ENCODE measurements at regions not wholly inside any gene's neighbourhood (a gene's known extent, or its start where the extent isn't known, plus 50 kb on each side); places are given as distances from the start of the nearest gene placed in this dataset.

DNA sequence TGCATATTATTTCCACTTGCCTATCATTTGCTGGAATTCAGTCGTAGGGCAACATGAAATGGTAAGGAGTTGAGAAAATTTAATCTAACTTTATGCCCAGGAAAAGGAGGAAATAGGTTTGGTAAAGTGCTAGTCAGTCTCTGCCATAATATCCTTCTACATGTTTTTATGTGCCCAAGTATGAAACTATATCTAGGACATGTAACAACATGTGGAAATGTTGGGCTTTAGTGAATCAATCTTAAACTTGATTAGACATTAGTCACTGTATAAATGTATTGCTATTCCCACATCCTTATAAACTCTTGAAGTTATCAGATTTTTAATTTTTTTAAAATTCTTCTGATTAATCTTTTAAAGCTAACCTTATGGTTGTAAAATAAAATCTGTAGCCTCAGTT lies 204.7 kb upstream of the ZRANB2 start:
- POLR2A ChIA-PET: no interaction called here
- H3K4me3 ChIP-seq (ENCODE audit: low read length): no peak overlapping the region
- H3K9me3 Mint-ChIP-seq: peaks cover 10 to 32% (median 23%) of the 10 kb centered on the region in 5 donors
- no peak overlapping the region for H3K27ac Mint-ChIP-seq
- H3K27ac ChIP-seq (ENCODE audit: low read depth, low read length): no peak overlapping the region
- no peaks in the 10 kb centered on the region for H3K4me1 ChIP-seq (ENCODE audit: insufficient read depth, low read length)
- H3K36me3 ChIP-seq (ENCODE audit: insufficient read depth, low read length): no peaks in the 10 kb centered on the region
- H3K4me3 Mint-ChIP-seq: no peak overlapping the region
- H3K36me3 Mint-ChIP-seq: no peaks in the 10 kb centered on the region
- H3K27me3 ChIP-seq (ENCODE audit: insufficient read depth, low read length, poor library complexity, severe bottlenecking): no peaks in the 10 kb centered on the region
- no peaks in the 10 kb centered on the region for H3K4me1 Mint-ChIP-seq
- H3K9me3 ChIP-seq (ENCODE audit: low read length): no peaks in the 10 kb centered on the region
- H3K27me3 Mint-ChIP-seq: peaks cover 0 to 1% of the 10 kb centered on the region in 2 donors
- no peak for DNase-seq
- CTCF ChIA-PET: no interaction called here

DNA sequence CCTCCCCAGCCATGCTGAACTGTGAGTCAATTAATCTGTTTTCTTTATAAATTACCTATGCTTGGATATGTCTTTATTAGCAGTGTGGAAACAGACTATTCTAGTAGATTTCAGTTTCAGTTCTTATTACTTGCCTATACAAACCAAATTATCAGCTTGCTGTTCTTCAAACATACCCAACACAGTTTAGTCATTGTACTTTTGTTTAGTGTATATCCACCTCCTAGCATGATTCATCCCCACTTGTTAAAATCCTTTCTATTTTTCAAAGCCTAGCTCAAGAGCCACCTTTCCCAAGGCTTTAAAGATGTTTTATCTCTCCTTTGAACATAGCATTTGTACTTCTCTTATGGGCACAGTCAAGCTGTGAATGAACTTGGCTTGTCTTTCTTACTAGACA lies 195.6 kb upstream of the ZRANB2 start:
- no peak for DNase-seq
- Mint-ChIP-seq H3K4me3 (no peak overlapping the region), H3K36me3 (no peaks in the 10 kb centered on the region), H3K27ac (no peak overlapping the region), H3K4me1 (no peaks in the 10 kb centered on the region), H3K9me3 (peaks cover 2 to 7% (median 2%) of the 10 kb centered on the region in 5 donors), H3K27me3 (no peaks in the 10 kb centered on the region)
- ChIA-PET CTCF (no interaction called here), POLR2A (no interaction called here)
- Histone ChIP-seq H3K9me3 (ENCODE audit: low read length) (no peaks in the 10 kb centered on the region), H3K4me3 (ENCODE audit: low read length) (no peak overlapping the region), H3K27ac (ENCODE audit: low read depth, low read length) (no peak overlapping the region), H3K27me3 (ENCODE audit: insufficient read depth, low read length, poor library complexity, severe bottlenecking) (no peaks in the 10 kb centered on the region), H3K36me3 (ENCODE audit: insufficient read depth, low read length) (no peaks in the 10 kb centered on the region), H3K4me1 (ENCODE audit: insufficient read depth, low read length) (no peaks in the 10 kb centered on the region)

DNA sequence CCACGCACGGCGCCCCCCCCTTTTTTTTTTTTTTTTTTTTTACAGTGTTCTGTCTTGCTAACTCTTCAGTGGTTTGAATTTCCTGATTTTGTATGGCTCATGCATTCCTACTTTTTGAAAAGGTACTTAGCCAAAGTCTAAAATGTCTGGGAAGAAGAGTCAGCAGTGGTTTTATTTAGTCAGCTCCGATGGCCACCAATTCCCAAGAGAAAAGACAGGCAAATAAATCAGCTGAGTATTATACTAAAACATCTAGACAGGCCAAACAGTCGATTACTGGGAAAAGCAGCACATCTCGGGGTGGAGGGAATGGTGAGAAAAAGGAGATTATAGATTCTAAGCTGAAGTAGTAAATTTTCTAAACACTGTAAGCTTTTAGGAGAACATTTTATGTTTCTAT lies 192.5 kb upstream of the ZRANB2 start:
- Histone ChIP-seq H3K4me1 (ENCODE audit: insufficient read depth, low read length) (no peaks in the 10 kb centered on the region), H3K36me3 (ENCODE audit: insufficient read depth, low read length) (no peaks in the 10 kb centered on the region), H3K9me3 (ENCODE audit: low read length) (no peaks in the 10 kb centered on the region), H3K27me3 (ENCODE audit: insufficient read depth, low read length, poor library complexity, severe bottlenecking) (no peaks in the 10 kb centered on the region), H3K27ac (ENCODE audit: low read depth, low read length) (no peak overlapping the region), H3K4me3 (ENCODE audit: low read length) (no peak overlapping the region)
- peaks cover 2 to 12% (median 4%) of the 10 kb centered on the region in 5 donors for H3K9me3 Mint-ChIP-seq
- H3K36me3 Mint-ChIP-seq: no peaks in the 10 kb centered on the region
- no peak for DNase-seq
- no peak overlapping the region for H3K27ac Mint-ChIP-seq
- no peaks in the 10 kb centered on the region for H3K27me3 Mint-ChIP-seq
- POLR2A ChIA-PET: no interaction called here
- CTCF ChIA-PET: no interaction called here
- no peak overlapping the region for H3K4me3 Mint-ChIP-seq
- no peaks in the 10 kb centered on the region for H3K4me1 Mint-ChIP-seq

DNA sequence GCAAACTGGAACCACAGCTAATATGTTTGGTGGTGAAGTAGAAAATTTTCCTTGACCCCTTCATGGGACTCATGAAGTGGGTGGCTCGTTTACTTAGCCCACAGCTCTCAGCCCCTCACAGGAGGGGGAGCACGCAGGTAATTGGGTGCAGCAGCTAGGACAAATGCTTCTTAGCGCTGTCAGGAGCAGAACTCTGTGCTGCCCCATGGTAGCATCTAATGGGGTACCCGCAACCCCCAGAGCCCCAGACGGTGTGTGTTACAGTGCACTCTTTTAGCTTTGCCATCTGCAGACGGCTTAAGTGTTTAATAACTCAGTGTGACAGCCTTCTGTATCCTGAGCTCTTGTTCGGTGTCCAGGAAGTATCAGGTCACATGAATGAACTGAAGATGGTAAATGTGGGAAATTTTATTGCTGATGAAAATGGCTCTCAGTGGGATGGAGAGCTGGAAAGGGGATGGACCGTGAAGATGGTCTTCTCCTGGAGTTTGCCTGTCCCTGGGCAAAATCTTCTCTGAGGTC lies 189.6 kb upstream of the ZRANB2 start:
- DNase-seq: no peak
- H3K27ac Mint-ChIP-seq: no peak overlapping the region
- ChIA-PET CTCF (no interaction called here), POLR2A (no interaction called here)
- Histone ChIP-seq H3K36me3 (ENCODE audit: insufficient read depth, low read length) (no peaks in the 10 kb centered on the region), H3K27me3 (ENCODE audit: insufficient read depth, low read length, poor library complexity, severe bottlenecking) (no peaks in the 10 kb centered on the region), H3K27ac (ENCODE audit: low read depth, low read length) (no peak overlapping the region), H3K9me3 (ENCODE audit: low read length) (no peaks in the 10 kb centered on the region), H3K4me1 (ENCODE audit: insufficient read depth, low read length) (no peaks in the 10 kb centered on the region), H3K4me3 (ENCODE audit: low read length) (no peak overlapping the region)
- H3K27me3 Mint-ChIP-seq: no peaks in the 10 kb centered on the region
- H3K4me3 Mint-ChIP-seq: no peak overlapping the region
- H3K36me3 Mint-ChIP-seq: no peaks in the 10 kb centered on the region
- no peaks in the 10 kb centered on the region for H3K4me1 Mint-ChIP-seq
- H3K9me3 Mint-ChIP-seq: peaks cover 0 to 17% (median 2%) of the 10 kb centered on the region in 5 donors

DNA sequence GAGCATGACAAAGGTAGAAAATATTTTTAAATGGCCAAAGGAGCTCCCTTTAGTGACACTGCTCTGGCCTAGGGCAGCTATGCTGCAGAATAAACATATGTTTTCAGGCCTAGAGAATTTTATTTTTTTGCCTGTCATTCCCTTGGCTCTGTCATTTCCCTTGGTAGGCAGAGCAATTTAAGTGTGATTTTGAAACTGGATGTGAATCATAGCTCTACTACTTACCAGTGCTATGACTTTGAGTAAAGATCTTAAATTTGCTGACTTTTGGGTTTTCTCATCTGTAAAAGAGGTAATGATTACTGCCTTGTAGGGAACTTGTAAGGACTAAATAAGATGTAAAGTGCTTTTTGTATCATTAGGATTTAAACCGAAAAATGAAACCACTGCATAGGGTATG lies 189.0 kb upstream of the ZRANB2 start:
- H3K4me3 Mint-ChIP-seq: no peak overlapping the region
- no peaks in the 10 kb centered on the region for H3K36me3 Mint-ChIP-seq
- Histone ChIP-seq H3K36me3 (ENCODE audit: insufficient read depth, low read length) (no peaks in the 10 kb centered on the region), H3K27ac (ENCODE audit: low read depth, low read length) (no peak overlapping the region), H3K4me3 (ENCODE audit: low read length) (no peak overlapping the region), H3K27me3 (ENCODE audit: insufficient read depth, low read length, poor library complexity, severe bottlenecking) (no peaks in the 10 kb centered on the region), H3K4me1 (ENCODE audit: insufficient read depth, low read length) (no peaks in the 10 kb centered on the region), H3K9me3 (ENCODE audit: low read length) (no peaks in the 10 kb centered on the region)
- DNase-seq: no peak
- no peak overlapping the region for H3K27ac Mint-ChIP-seq
- H3K27me3 Mint-ChIP-seq: no peaks in the 10 kb centered on the region
- ChIA-PET CTCF (no interaction called here), POLR2A (no interaction called here)
- no peaks in the 10 kb centered on the region for H3K4me1 Mint-ChIP-seq
- peaks cover 0 to 17% (median 2%) of the 10 kb centered on the region in 5 donors for H3K9me3 Mint-ChIP-seq

DNA sequence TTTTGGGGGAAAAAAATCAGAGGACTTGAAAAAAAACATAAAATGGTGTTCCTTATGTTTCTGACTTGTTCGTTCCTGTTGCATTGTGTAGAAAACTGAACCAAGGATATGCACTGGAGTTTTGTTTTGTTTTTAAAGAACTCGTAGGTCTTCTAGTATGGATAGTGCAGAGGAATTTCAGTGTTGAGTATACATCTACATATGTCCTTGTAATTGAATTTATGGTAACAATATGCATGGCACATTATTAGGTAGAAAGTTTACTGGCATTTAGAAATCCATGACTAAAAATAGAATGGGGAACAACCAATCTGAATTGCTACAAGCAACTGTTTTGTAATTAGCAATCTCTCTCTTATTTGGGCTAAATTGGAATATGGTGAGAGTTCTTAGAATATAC lies 188.3 kb upstream of the ZRANB2 start:
- H3K9me3 ChIP-seq (ENCODE audit: low read length): no peaks in the 10 kb centered on the region
- H3K36me3 Mint-ChIP-seq: no peaks in the 10 kb centered on the region
- H3K27ac Mint-ChIP-seq: no peak overlapping the region
- POLR2A ChIA-PET: no interaction called here
- no peak for DNase-seq
- no peak overlapping the region for H3K4me3 Mint-ChIP-seq
- peaks cover 0 to 17% (median 2%) of the 10 kb centered on the region in 5 donors for H3K9me3 Mint-ChIP-seq
- CTCF ChIA-PET: no interaction called here
- no peak overlapping the region for H3K27ac ChIP-seq (ENCODE audit: low read depth, low read length)
- H3K36me3 ChIP-seq (ENCODE audit: insufficient read depth, low read length): no peaks in the 10 kb centered on the region
- no peak overlapping the region for H3K4me3 ChIP-seq (ENCODE audit: low read length)
- no peaks in the 10 kb centered on the region for H3K4me1 ChIP-seq (ENCODE audit: insufficient read depth, low read length)
- no peaks in the 10 kb centered on the region for H3K27me3 ChIP-seq (ENCODE audit: insufficient read depth, low read length, poor library complexity, severe bottlenecking)
- H3K4me1 Mint-ChIP-seq: no peaks in the 10 kb centered on the region
- no peaks in the 10 kb centered on the region for H3K27me3 Mint-ChIP-seq

DNA sequence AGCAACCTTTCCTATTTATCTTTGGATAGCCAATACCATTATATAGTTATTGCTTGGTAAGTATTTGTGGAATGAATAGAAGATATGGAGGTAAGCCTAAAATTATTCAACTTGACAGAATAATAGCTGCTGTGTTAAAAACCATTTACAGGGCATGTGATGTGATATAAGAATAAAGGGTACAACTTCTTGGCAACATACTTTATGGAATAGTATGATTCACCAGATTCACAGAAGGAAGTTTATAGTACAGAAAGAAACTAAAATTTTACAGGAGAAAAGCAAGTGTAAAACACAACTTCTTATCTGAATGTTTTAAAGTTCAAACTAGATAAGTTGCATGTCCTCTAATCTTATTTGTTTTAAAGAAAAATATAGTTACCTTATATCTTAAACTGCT lies 186.4 kb upstream of the ZRANB2 start:
- ChIA-PET POLR2A (no interaction called here), CTCF (no interaction called here)
- Mint-ChIP-seq H3K4me3 (no peak overlapping the region), H3K9me3 (peaks cover 0 to 17% (median 0%) of the 10 kb centered on the region in 5 donors), H3K27me3 (no peaks in the 10 kb centered on the region), H3K4me1 (no peaks in the 10 kb centered on the region), H3K27ac (no peak overlapping the region), H3K36me3 (no peaks in the 10 kb centered on the region)
- H3K27me3 ChIP-seq (ENCODE audit: insufficient read depth, low read length, poor library complexity, severe bottlenecking): no peaks in the 10 kb centered on the region
- DNase-seq: no peak
- no peaks in the 10 kb centered on the region for H3K9me3 ChIP-seq (ENCODE audit: low read length)
- no peaks in the 10 kb centered on the region for H3K4me1 ChIP-seq (ENCODE audit: insufficient read depth, low read length)
- no peak overlapping the region for H3K27ac ChIP-seq (ENCODE audit: low read depth, low read length)
- H3K36me3 ChIP-seq (ENCODE audit: insufficient read depth, low read length): no peaks in the 10 kb centered on the region
- H3K4me3 ChIP-seq (ENCODE audit: low read length): no peak overlapping the region

DNA sequence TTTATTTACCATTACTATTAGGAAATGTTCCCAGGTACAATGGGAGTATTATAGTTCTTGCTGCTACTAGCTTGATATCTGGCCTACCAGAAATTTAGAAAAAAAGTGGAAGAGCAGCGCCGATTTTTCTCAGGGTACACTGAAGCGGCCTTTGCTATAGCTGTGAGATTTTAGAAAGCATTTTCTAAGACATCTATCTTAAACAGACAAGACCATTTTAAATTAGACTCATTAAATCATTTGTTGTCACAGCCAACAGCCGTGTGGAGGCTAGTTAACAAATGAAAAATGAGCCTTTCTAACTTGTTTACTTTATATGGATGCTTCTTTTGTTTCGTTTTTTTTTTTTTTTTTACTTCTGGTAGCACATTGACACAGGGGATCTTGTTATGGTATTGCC lies 183.2 kb upstream of the ZRANB2 start:
- Mint-ChIP-seq H3K4me1 (no peaks in the 10 kb centered on the region), H3K36me3 (no peaks in the 10 kb centered on the region), H3K4me3 (no peak overlapping the region), H3K27ac (no peak overlapping the region), H3K27me3 (no peaks in the 10 kb centered on the region), H3K9me3 (peaks cover 0 to 11% (median 0%) of the 10 kb centered on the region in 5 donors)
- Histone ChIP-seq H3K36me3 (ENCODE audit: insufficient read depth, low read length) (no peaks in the 10 kb centered on the region), H3K4me1 (ENCODE audit: insufficient read depth, low read length) (no peaks in the 10 kb centered on the region), H3K27ac (ENCODE audit: low read depth, low read length) (no peak overlapping the region), H3K27me3 (ENCODE audit: insufficient read depth, low read length, poor library complexity, severe bottlenecking) (no peaks in the 10 kb centered on the region), H3K9me3 (ENCODE audit: low read length) (no peaks in the 10 kb centered on the region), H3K4me3 (ENCODE audit: low read length) (no peak overlapping the region)
- DNase-seq: no peak
- CTCF ChIA-PET: no interaction called here
- POLR2A ChIA-PET: no interaction called here

DNA sequence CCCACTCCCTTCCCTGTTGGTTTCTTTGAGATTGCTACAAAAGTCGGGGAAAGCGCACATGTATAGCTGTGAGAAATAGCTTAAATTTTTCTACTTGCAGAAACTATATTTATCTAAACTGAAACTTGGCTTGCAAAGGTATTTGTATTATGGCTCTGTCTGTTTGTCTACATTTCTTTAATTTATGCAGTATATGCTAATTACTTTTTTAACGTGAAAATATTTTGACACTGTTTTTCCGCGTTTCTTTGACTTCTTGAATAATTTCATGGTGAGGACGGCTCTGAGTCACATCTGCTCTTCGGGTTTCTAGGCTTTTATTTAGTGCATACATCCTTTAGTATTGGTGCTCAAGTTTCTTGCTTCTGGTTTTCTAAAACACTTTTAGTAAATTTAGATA lies 182.1 kb upstream of the ZRANB2 start:
- Histone ChIP-seq H3K27ac (ENCODE audit: low read depth, low read length) (no peak overlapping the region), H3K4me3 (ENCODE audit: low read length) (no peak overlapping the region), H3K36me3 (ENCODE audit: insufficient read depth, low read length) (no peaks in the 10 kb centered on the region), H3K27me3 (ENCODE audit: insufficient read depth, low read length, poor library complexity, severe bottlenecking) (no peaks in the 10 kb centered on the region), H3K9me3 (ENCODE audit: low read length) (no peaks in the 10 kb centered on the region), H3K4me1 (ENCODE audit: insufficient read depth, low read length) (no peaks in the 10 kb centered on the region)
- no peak for DNase-seq
- POLR2A ChIA-PET: no interaction called here
- Mint-ChIP-seq H3K27me3 (no peaks in the 10 kb centered on the region), H3K4me3 (no peak overlapping the region), H3K9me3 (peaks cover 0 to 9% (median 0%) of the 10 kb centered on the region in 5 donors), H3K36me3 (no peaks in the 10 kb centered on the region), H3K4me1 (no peaks in the 10 kb centered on the region), H3K27ac (no peak overlapping the region)
- CTCF ChIA-PET: no interaction called here

Data from CD8-positive, alpha-beta memory T cell (primary cell).